NCI-H2081 treated with DMSO at 0.1 percent for 48 hours (cell line): ENCODE measurements at regions not wholly inside any gene's neighbourhood (a gene's known extent, or its start where the extent isn't known, plus 50 kb on each side); places are given as distances from the start of the nearest gene placed in this dataset.
"Not testable (repeated sequence)": the region's sequence is repeated elsewhere in the genome, so short reads cannot be mapped to it uniquely, and the experiment has no call there.

Experiments used
- DNase-seq: peaks from one replicate; lab custom pipeline; 2025; lab: John Stamatoyannopoulos, UW

GRCh38 chr2:192467953-192468660 lies 273.4 kb upstream of the TMEFF2 start:
- DNase-seq = no peak

GRCh38 chr2:192465141-192465540 lies 270.4 kb upstream of the TMEFF2 start:
- DNase-seq = no peak

- DNase-seq = no peak
These were observed 264.7 kb upstream of the TMEFF2 start for GRCh38 chr2:192459422-192459821.

- DNase-seq = no peak
These were observed 254.1 kb upstream of the TMEFF2 start for GRCh38 chr2:192448881-192449280.

- no peak for DNase-seq
These were observed 249.6 kb upstream of the TMEFF2 start for GRCh38 chr2:192444286-192444838.

DNA sequence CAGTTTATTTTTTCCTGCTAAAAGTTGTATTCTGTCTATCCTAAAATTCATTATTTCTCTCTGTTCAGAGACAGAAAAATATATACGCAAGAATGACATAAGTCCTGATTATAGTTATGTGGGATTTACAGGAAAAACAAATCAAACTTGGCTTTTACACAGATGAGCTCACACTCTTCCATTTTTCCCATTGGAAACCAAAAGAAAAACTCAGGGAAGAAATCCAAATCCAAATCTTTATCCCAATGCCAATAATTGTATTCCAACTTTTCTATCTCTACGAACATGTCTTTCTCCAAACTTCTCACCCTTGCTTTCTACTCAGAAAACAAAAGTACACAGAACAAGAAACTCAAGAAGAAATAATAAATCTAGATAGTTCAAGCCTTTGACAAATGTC lies 249.1 kb upstream of the TMEFF2 start:
- DNase-seq = no peak

DNA sequence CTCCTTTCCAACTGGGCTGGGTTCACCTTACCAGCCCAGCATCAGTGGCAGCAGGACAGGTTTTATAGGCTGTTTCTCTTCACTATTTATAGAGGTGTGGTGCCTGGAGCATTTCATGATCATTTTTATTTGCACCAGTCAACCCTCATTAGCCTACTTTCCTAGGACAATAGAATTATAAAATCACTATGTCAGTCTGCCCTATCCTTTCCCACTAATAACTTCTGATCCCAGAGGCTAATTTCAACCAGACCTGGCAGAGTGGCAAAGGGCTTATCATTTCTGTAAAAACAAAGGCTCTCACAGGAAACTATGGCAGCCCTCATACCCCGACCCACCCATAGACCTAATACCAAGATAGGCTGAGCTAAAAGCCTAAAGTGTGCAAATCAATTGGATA lies 243.5 kb upstream of the TMEFF2 start:
- DNase-seq = no peak

- no peak for DNase-seq
These were observed 242.9 kb upstream of the TMEFF2 start for GRCh38 chr2:192437653-192438052.

- DNase-seq = no peak
These were observed 229.5 kb upstream of the TMEFF2 start for GRCh38 chr2:192424243-192424642.

DNA sequence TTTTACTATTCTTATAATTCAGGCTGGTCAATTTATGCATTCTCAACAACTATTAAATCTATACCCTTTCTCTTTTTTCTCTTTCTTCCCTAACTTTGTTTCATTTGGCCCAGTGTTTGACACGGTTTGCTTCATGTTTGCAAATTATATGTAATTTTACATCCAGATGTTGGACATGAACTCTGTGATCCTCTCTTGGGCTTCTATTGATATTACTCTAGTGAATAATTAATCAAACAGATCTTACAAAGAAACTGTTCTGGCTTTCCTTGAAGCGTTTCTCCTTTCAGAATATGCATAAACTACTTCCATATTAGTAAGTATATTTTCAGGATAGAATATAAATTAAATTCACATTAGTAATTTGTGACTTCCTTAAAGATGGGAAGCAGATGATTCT lies 225.1 kb upstream of the TMEFF2 start:
- DNase-seq = no peak

DNA sequence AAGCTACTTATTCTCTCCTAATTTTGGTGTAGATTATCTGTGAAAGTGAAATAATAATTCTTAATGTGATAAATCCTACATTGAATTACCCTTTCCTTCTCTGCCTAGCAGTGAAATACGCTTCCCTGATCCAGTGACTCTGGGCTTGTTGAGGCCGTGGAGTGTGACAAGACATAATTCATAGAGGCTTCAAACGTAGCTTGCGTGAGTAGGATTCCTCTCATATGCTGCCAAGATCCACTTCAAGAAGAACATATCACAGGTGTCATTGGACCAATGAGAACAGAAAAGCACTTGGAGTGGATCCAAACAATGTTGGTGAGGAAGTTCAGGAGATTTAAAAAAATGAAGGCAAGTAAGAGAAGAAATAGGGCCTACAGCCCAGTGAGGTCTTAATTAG lies 221.3 kb upstream of the TMEFF2 start:
- DNase-seq = no peak

DNA sequence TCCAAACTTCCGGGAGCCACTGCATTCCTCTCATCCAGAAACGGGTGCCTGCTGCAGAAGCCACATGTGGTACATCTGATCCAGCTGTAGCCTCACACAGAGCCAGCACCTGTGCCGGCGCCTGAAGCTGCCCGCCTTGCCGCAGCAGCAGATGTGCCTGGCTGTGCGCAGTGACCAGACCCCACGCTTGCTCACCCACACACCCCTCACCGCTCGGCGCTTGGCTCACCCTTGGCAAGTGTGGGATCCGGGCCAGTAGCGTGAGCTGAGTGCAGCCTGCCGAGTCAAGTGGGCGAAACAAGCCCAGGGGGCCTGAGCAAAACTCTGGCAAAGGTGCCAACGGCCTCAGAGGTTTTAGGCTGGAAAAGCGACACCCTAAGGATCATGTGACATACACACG lies 220.1 kb upstream of the TMEFF2 start:
- DNase-seq = no peak

GRCh38 chr2:192413812-192414681 lies 219.3 kb upstream of the TMEFF2 start:
- no peak for DNase-seq

GRCh38 chr2:192412866-192413265 lies 218.1 kb upstream of the TMEFF2 start:
- DNase-seq = not testable (repeated sequence)

- DNase-seq = no peak
These were observed 217.7 kb upstream of the TMEFF2 start for GRCh38 chr2:192412394-192412793.

GRCh38 chr2:192411755-192412154 lies 217.0 kb upstream of the TMEFF2 start:
- DNase-seq = no peak

GRCh38 chr2:192410319-192410718 lies 215.6 kb upstream of the TMEFF2 start:
- DNase-seq = no peak

- no peak for DNase-seq
These were observed 213.0 kb upstream of the TMEFF2 start for GRCh38 chr2:192407692-192408091.

DNA sequence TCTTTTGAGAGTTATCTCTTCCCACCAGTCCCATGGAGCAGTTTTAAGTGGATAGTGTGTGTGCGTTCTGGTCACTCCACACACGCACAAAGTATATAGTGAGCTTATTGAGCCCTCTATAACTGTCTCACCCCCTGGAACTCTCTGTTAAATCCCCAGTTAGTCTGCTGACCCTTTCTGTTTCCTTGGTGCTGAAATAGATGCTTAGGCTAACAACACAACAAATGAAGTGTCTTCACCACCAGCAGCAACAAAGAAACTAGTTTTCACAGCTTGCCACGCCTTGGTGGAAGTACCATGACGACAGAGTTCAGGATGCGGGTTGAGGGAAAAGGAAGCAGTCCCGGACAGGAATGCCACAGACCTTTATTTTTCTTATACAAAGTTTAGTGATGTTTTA lies 203.5 kb upstream of the TMEFF2 start:
- DNase-seq = no peak

GRCh38 chr2:192394605-192395004 lies 199.9 kb upstream of the TMEFF2 start:
- DNase-seq = no peak

DNA sequence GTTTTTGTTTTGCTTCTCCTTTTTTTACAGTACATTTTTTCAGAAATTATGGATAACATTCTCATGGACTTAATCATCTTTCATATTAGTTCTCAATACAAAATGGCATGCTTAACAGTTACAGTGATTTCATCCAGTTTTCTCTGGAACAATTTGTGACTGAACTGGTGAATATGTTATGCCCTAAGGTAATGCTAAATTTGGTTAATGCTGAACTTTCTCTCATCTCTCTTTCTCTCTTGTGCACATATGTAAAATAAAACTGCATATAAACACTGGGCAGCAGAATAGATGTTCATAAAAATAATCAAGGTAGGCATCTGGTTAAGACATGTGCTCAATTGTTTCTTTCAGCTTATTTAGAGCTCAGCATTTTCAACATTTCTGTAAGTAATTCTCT lies 196.3 kb upstream of the TMEFF2 start:
- DNase-seq = no peak

DNA sequence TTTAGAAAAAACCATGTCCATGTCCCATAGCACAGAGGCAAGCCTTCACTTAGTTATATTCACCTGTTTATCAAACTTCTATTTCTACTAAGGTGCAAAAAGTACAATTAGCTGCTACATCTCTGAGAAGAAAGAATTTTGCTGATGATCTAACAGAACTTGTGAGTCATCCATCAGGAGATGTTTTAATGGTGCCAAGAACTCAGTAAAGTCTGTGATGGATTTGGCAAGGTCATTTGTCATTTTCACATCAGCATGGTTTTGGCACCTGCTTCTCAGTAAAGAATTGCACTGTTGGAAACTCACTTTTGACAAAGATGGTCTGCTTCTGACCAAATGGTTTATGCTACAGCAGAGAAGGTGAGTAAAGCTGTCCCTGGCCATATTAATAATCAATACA lies 195.7 kb upstream of the TMEFF2 start:
- DNase-seq = no peak

GRCh38 chr2:192384191-192384590 lies 189.5 kb upstream of the TMEFF2 start:
- DNase-seq = not testable (repeated sequence)
